Smooth muscle cell (in vitro differentiated cells): ENCODE measurements at regions not wholly inside any gene's neighbourhood (a gene's known extent, or its start where the extent isn't known, plus 50 kb on each side); places are given as distances from the start of the nearest gene placed in this dataset.

Source experiments
- DNase-seq: peaks from one replicate; lab custom pipeline; 2025; ENCODE audit not compliant: unreplicated experiment; lab: John Stamatoyannopoulos, UW
- H2AFZ ChIP-seq: fragments of 200-600 bp; sonication (generic); 2 replicates; pipeline ENCODE4 v1.6.0; 2016; ENCODE audit warnings: antibody characterized with exemption, low read depth, mild to moderate bottlenecking
- H3F3A ChIP-seq: fragments of 200-600 bp; sonication (generic); 2 replicates; pipeline ENCODE4 v1.6.0; 2017; ENCODE audit warnings: antibody characterized with exemption, low read depth
- H3K27ac ChIP-seq: fragments of 200-600 bp; sonication (generic); 2 replicates; pipeline ENCODE4 v1.5.1; 2016; ENCODE audit warnings: low read depth, mild to moderate bottlenecking
- H3K27me3 ChIP-seq: fragments of 200-600 bp; sonication (generic); 2 replicates; pipeline ENCODE4 v1.6.1; 2016; ENCODE audit warnings: low read depth, mild to moderate bottlenecking
- H3K36me3 ChIP-seq: fragments of 200-600 bp; sonication (generic); 2 replicates; pipeline ENCODE4 v1.5.1; 2016; ENCODE audit warnings: low read depth
- H3K4me1 ChIP-seq: fragments of 200-600 bp; sonication (generic); 2 replicates; pipeline ENCODE4 v1.5.1; 2016; ENCODE audit warnings: low read depth
- H3K4me2 ChIP-seq: fragments of 200-600 bp; sonication (generic); 2 replicates; pipeline ENCODE4 v1.6.0; 2016; ENCODE audit warnings: mild to moderate bottlenecking
- H3K4me3 ChIP-seq: fragments of 200-600 bp; sonication (generic); 2 replicates; pipeline ENCODE4 v1.5.1; 2016; ENCODE audit warnings: mild to moderate bottlenecking
- H3K79me2 ChIP-seq: fragments of 200-600 bp; sonication (generic); 2 replicates; pipeline ENCODE4 v1.6.0; 2016; ENCODE audit warnings: low read depth, mild to moderate bottlenecking
- H3K9ac ChIP-seq: fragments of 200-600 bp; sonication (generic); 2 replicates; pipeline ENCODE4 v1.6.0; 2016; ENCODE audit warnings: low read depth
- H3K9me3 ChIP-seq: fragments of 200-600 bp; sonication (generic); replicated peaks from 2 replicates; pipeline ENCODE4 v1.5.1; 2016; ENCODE audit warnings: low read depth
- H4K20me1 ChIP-seq: fragments of 200-600 bp; sonication (generic); 2 replicates; pipeline ENCODE4 v1.6.0; 2016; ENCODE audit warnings: low read depth
- CTCF ChIP-seq: fragments of 200-600 bp; sonication (generic); IDR thresholded peaks from 2 replicates; pipeline ENCODE4 v1.5.1; 2017; ENCODE audit warnings: borderline replicate concordance, mild to moderate bottlenecking, antibody characterized with exemption; ENCODE audit not compliant: insufficient read depth, poor library complexity, severe bottlenecking
- WGBS: methylation state at CpG from one replicate; pipeline ENCODE4 v1.1.7; 2016; ENCODE audit warnings: low lambda C conversion rate; 5-methylcytosine and 5-hydroxymethylcytosine counted together

GRCh38 chr2:7882296-7882695 lies 799.6 kb upstream of the ID2 start:
- no peak overlapping the region for H3K4me3 ChIP-seq
- no peak overlapping the region for H3K4me2 ChIP-seq
- no peak overlapping the region for H3K27ac ChIP-seq
- H3F3A ChIP-seq: no peaks in the 10 kb centered on the region
- DNase-seq: no peak
- peaks cover 14% of the 10 kb centered on the region for H3K27me3 ChIP-seq
- no peaks in the 10 kb centered on the region for H3K36me3 ChIP-seq
- no peak overlapping the region for H3K9ac ChIP-seq
- no peak overlapping the region for H2AFZ ChIP-seq
- H4K20me1 ChIP-seq: no peaks in the 10 kb centered on the region
- no peaks in the 10 kb centered on the region for H3K79me2 ChIP-seq
- peaks cover 15% of the 10 kb centered on the region for H3K4me1 ChIP-seq
- no peak for TF ChIP-seq CTCF
- no peaks in the 10 kb centered on the region for H3K9me3 ChIP-seq

- TF ChIP-seq CTCF: no peak
- no peak overlapping the region for H2AFZ ChIP-seq
- no peak overlapping the region for H3K4me3 ChIP-seq
- H4K20me1 ChIP-seq: no peaks in the 10 kb centered on the region
- no peak for DNase-seq
- H3K9ac ChIP-seq: no peak overlapping the region
- no peaks in the 10 kb centered on the region for H3K36me3 ChIP-seq
- no peak overlapping the region for H3K27ac ChIP-seq
- H3K4me2 ChIP-seq: no peak overlapping the region
- H3K27me3 ChIP-seq: no peaks in the 10 kb centered on the region
- H3F3A ChIP-seq: no peaks in the 10 kb centered on the region
- H3K4me1 ChIP-seq: peaks cover 9% of the 10 kb centered on the region
- H3K79me2 ChIP-seq: no peaks in the 10 kb centered on the region
- no peaks in the 10 kb centered on the region for H3K9me3 ChIP-seq
- WGBS: 92% methylated on average over 4 of the region's 4 CpGs
These were observed 797.5 kb upstream of the ID2 start for GRCh38 chr2:7884338-7884737.

- Histone ChIP-seq H2AFZ (no peak overlapping the region), H3K4me3 (no peak overlapping the region), H3K27me3 (no peaks in the 10 kb centered on the region), H4K20me1 (no peaks in the 10 kb centered on the region), H3K4me2 (no peak overlapping the region), H3K9ac (no peak overlapping the region), H3K9me3 (no peaks in the 10 kb centered on the region), H3K79me2 (no peaks in the 10 kb centered on the region), H3F3A (no peaks in the 10 kb centered on the region), H3K4me1 (peaks cover 4% of the 10 kb centered on the region), H3K36me3 (no peaks in the 10 kb centered on the region), H3K27ac (no peak overlapping the region)
- 78% methylated on average over 2 of the region's 2 CpGs for WGBS
- DNase-seq: no peak
- TF ChIP-seq CTCF: no peak
These were observed 795.2 kb upstream of the ID2 start for GRCh38 chr2:7886666-7887065.

- H2AFZ ChIP-seq: no peak overlapping the region
These were observed 794.4 kb upstream of the ID2 start for GRCh38 chr2:7887441-7887840.

More at GRCh38 chr2:7887441-7887840, 794.4 kb upstream of the ID2 start:
- WGBS: 80% methylated on average over 7 of the region's 7 CpGs
- H3K27ac ChIP-seq: no peak overlapping the region
- DNase-seq: no peak
- no peak overlapping the region for H3K4me3 ChIP-seq
- H3K36me3 ChIP-seq: no peaks in the 10 kb centered on the region
- no peaks in the 10 kb centered on the region for H3K9me3 ChIP-seq
- no peak for TF ChIP-seq CTCF
- H3K4me1 ChIP-seq: peaks cover 4% of the 10 kb centered on the region
- no peak overlapping the region for H3K9ac ChIP-seq
- H3K4me2 ChIP-seq: no peak overlapping the region
- H3F3A ChIP-seq: no peaks in the 10 kb centered on the region
- no peaks in the 10 kb centered on the region for H3K27me3 ChIP-seq
- no peaks in the 10 kb centered on the region for H4K20me1 ChIP-seq
- no peaks in the 10 kb centered on the region for H3K79me2 ChIP-seq
